Activated naive CD4-positive, alpha-beta T cell treated with anti-CD3 and anti-CD28 coated beads, Interleukin-2, amount 50 U/mL, for 24 hours (primary cell): ENCODE measurements at regions not wholly inside any gene's neighbourhood (a gene's known extent, or its start where the extent isn't known, plus 50 kb on each side); places are given as distances from the start of the nearest gene placed in this dataset.

Experiments used
- H3K27ac Mint-ChIP-seq: one replicate; pipeline ENCODE4 v1.8.0; 2021; ENCODE audit warnings: mild to moderate bottlenecking, mixed read lengths
- H3K27me3 Mint-ChIP-seq: one replicate; pipeline ENCODE4 v1.8.0; 2021; ENCODE audit warnings: mixed read lengths
- H3K36me3 Mint-ChIP-seq: one replicate; pipeline ENCODE4 v1.8.0; 2021; ENCODE audit warnings: mixed read lengths
- H3K4me1 Mint-ChIP-seq: one replicate; pipeline ENCODE4 v1.8.0; 2021; ENCODE audit warnings: mixed read lengths
- H3K4me3 Mint-ChIP-seq: one replicate; pipeline ENCODE4 v1.8.0; 2021; ENCODE audit warnings: mild to moderate bottlenecking, mixed read lengths
- H3K9me3 Mint-ChIP-seq: one replicate; pipeline ENCODE4 v1.8.0; 2021; ENCODE audit warnings: mixed read lengths

DNA sequence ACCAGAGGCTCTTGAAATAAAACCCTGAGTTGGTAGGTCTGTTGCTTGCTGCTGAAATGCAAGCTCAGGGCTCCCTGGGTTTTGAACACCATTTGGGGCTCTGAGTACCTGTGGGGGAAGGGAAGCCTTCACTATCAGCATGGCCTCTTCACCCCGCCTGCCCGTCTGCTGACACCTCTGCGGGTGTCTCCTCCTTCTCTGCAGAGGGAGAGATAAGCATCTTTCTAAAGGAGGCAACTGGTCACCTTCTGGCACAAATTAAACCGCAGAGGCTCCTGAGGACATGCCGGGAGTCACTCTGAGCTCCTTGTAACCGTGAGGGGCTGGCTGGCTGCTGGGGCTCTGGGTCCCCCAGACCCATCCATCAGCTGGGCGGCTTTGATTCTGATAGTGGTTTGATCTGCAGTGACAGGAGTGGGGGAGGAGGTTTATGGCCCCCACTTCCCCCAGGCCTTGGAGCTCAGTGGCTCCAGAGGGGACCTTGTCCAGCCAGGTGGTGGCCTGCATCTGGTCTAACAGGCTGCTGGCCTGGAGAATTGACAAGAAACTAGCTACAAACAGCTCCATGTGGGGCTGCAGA lies 123.5 kb downstream of the IRF8 start:
- peaks cover 24% of the 10 kb centered on the region for H3K27me3 Mint-ChIP-seq
- H3K4me3 Mint-ChIP-seq: no peak overlapping the region
- H3K4me1 Mint-ChIP-seq: no peaks in the 10 kb centered on the region
- H3K9me3 Mint-ChIP-seq: peaks cover 13% of the 10 kb centered on the region
- peaks cover 8% of the 10 kb centered on the region for H3K36me3 Mint-ChIP-seq
- no peak overlapping the region for H3K27ac Mint-ChIP-seq

DNA sequence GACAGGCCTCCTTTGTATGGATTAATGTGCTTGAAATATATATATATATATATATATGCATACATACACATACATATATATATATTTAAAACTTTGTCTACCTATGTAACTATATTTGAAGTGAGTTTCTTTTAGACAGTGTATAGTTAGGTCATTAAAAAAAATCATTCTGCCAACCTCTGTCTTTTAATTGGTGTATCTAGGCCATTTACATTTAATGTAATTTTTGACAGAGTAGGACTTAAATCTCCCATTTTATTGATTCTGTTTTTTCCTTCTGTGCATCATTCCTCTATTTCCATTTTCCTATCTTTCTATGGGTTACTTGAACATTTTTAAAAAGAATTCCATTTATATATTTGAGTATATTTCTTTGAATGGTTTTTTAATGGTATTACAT lies 125.2 kb downstream of the IRF8 start:
- peaks cover 7% of the 10 kb centered on the region for H3K36me3 Mint-ChIP-seq
- H3K4me1 Mint-ChIP-seq: no peaks in the 10 kb centered on the region
- no peak overlapping the region for H3K4me3 Mint-ChIP-seq
- H3K27ac Mint-ChIP-seq: no peak overlapping the region
- H3K9me3 Mint-ChIP-seq: peaks cover 13% of the 10 kb centered on the region
- peaks cover 14% of the 10 kb centered on the region for H3K27me3 Mint-ChIP-seq

DNA sequence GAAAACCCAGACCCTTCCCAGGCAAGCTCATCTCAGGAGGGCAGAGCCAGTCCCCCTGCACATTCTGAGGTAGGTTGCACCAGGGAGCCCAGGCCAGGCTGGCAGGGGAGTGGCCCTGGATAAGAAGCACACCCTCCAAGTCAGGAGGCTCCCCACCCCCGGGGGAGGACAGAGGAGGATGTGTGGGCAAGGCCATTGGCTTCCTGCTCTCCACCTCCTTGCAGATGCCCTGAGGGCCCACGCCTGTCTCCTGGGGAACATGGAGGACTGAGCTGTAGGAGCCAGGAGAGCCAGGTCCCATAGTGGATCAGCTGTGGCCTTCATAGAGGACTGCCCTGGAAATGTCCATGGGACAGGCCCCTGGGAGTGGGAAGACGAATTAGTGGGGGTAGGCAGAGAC lies 126.7 kb downstream of the IRF8 start:
- no peak overlapping the region for H3K4me3 Mint-ChIP-seq
- H3K27me3 Mint-ChIP-seq: peaks cover 7% of the 10 kb centered on the region
- H3K9me3 Mint-ChIP-seq: peaks cover 13% of the 10 kb centered on the region
- H3K36me3 Mint-ChIP-seq: peaks cover 2% of the 10 kb centered on the region
- no peaks in the 10 kb centered on the region for H3K4me1 Mint-ChIP-seq
- H3K27ac Mint-ChIP-seq: no peak overlapping the region

DNA sequence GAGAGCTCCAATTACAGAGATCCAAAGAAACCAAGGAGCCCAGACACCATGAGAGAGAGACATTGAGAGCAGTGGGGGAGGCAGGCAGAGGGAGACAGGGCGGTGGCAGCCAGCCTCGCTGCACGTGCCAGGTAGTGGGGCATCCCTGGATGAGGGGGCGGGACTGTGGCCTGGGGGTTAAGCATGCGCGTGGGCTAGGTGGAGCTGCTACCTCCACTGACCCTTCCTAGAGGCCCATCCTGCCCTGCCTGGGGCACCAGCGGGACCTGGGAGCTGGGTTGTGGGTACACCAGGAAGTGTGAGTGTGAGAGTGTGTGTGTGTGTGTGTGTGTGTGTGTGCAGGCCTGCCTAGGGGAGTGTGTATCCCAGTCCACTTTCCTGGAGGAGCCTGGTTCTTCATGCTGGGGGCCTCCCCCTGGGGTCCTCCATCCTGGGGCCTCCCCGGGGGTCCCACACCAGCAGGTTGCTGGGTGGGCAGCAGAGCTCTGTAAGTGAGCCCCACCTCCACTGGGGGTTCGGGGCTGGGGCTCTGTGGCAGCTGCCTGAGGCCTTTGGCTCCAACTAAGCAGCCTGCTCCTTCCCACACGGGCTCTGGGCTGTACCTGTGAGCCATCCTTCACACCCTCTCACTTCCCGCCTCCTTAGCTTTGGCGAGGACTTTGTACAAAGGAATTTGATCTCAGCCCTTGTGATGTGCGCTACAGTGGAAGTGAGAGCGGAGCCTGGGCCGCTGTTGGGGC lies 127.4 kb downstream of the IRF8 start:
- no peak overlapping the region for H3K4me3 Mint-ChIP-seq
- peaks cover 13% of the 10 kb centered on the region for H3K9me3 Mint-ChIP-seq
- peaks cover 2% of the 10 kb centered on the region for H3K36me3 Mint-ChIP-seq
- H3K27me3 Mint-ChIP-seq: peaks cover 5% of the 10 kb centered on the region
- H3K27ac Mint-ChIP-seq: no peak overlapping the region
- H3K4me1 Mint-ChIP-seq: no peaks in the 10 kb centered on the region

DNA sequence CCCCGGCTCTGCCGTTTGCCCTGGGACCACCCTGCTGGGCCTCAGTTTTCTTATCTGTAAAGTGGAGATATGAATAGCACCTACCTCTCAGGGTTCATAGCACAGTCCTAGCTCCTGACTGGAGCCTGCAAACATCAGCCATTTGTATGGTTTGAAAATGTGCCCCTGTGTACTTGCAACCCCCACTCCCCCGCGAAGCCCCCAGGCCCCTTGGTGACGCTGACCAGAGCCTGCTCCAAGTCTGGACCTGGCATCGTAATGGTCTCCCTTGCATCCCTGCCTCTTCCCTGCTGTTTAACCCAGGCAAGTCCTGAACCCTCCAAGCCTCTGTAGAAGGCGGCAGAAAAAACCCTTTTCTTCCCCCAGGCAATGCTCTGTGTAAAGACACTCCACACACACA lies 128.0 kb downstream of the IRF8 start:
- peaks cover 5% of the 10 kb centered on the region for H3K27me3 Mint-ChIP-seq
- H3K9me3 Mint-ChIP-seq: peaks cover 13% of the 10 kb centered on the region
- H3K36me3 Mint-ChIP-seq: peaks cover 2% of the 10 kb centered on the region
- no peaks in the 10 kb centered on the region for H3K4me1 Mint-ChIP-seq
- H3K4me3 Mint-ChIP-seq: no peak overlapping the region
- no peak overlapping the region for H3K27ac Mint-ChIP-seq

DNA sequence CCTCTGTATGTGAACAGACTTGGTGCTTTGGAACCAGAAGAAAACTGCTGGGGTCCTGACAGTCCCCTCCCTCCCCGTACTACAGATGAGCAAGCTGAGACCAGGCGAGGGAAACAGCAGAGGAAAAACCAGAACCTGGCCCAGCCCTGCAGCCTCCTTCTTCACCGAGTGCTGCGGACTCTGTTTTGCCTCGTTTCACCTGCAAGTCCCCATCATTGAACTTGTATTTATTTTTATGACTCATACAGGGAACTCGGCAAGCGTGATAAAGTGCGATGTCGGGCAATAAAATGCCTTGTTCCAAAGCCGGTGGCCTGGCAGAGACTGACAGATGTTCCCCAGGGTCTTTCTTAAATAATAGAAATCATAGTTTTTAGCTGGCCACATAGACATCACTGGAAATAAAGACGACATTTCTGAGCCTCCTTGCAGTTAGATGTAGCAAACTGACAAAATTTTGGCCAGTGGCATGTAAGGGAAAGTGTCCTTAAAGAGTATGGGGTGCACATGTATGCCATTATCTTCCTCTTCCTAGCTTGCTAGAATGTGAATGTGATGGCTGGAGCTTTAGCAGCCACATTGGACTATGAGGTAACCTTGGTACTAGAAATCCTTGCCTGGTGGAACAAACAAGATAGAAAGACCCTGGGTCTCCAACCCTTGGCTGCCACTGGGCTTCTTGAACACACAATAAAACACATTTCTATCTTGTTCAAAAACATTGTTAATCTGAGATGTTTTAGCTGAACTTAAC lies 128.6 kb downstream of the IRF8 start:
- H3K4me1 Mint-ChIP-seq: no peaks in the 10 kb centered on the region
- peaks cover 2% of the 10 kb centered on the region for H3K36me3 Mint-ChIP-seq
- H3K27ac Mint-ChIP-seq: no peak overlapping the region
- peaks cover 5% of the 10 kb centered on the region for H3K27me3 Mint-ChIP-seq
- peaks cover 13% of the 10 kb centered on the region for H3K9me3 Mint-ChIP-seq
- no peak overlapping the region for H3K4me3 Mint-ChIP-seq

DNA sequence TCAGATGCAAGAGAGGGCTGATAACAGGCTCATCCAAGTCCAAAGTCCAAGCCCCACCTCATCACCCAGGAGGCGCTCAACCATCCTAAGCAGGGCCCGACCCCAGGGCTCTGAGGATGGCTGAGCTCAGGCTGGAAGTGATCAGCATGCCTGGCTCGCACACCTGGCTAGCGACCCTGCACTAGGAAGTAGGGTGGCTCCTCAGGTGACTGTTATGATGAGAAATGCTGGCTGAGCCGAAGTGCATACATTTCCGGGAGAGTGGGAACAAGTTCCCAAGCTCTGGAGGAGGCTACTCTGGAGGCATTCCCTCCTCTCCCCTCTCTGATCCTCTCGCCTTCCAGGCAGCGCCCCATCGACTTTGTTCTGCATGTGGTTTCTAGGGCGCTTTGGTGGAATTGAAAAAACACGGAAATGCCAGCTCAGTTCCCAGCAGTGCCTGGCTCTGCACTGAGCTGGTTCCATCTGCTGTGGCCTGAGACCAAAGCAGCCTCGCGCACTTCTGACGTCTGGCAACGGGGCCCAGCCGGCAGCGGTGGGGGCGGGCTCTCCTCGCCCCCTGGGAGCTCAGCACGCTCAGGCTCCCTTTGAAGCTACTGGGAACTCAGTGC lies 130.3 kb downstream of the IRF8 start:
- peaks cover 2% of the 10 kb centered on the region for H3K27me3 Mint-ChIP-seq
- peaks cover 3% of the 10 kb centered on the region for H3K9me3 Mint-ChIP-seq
- no peak overlapping the region for H3K4me3 Mint-ChIP-seq
- H3K4me1 Mint-ChIP-seq: no peaks in the 10 kb centered on the region
- H3K27ac Mint-ChIP-seq: no peak overlapping the region
- H3K36me3 Mint-ChIP-seq: no peaks in the 10 kb centered on the region

DNA sequence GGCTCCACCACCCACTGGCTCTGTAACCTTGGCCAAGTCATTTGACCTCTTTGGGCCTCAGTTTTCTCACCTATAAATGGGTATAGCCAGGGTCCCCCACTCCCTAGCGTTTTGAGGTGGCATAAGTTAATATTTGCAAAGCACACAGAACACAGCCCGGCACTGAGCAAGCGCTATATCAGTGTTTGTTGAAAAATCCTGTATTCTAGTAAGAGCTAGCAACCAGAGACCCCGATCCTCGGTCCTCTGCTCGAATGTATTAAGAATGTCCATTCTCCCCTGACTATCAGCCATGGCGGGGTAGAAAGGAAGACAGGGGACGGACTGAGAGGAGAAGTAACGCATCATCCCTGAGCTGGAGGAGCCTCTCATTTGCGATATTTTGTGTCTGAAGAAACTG lies 131.2 kb downstream of the IRF8 start:
- Mint-ChIP-seq H3K27ac (no peak overlapping the region), H3K27me3 (peaks cover 2% of the 10 kb centered on the region), H3K36me3 (no peaks in the 10 kb centered on the region), H3K4me3 (no peak overlapping the region), H3K9me3 (no peaks in the 10 kb centered on the region), H3K4me1 (no peaks in the 10 kb centered on the region)

DNA sequence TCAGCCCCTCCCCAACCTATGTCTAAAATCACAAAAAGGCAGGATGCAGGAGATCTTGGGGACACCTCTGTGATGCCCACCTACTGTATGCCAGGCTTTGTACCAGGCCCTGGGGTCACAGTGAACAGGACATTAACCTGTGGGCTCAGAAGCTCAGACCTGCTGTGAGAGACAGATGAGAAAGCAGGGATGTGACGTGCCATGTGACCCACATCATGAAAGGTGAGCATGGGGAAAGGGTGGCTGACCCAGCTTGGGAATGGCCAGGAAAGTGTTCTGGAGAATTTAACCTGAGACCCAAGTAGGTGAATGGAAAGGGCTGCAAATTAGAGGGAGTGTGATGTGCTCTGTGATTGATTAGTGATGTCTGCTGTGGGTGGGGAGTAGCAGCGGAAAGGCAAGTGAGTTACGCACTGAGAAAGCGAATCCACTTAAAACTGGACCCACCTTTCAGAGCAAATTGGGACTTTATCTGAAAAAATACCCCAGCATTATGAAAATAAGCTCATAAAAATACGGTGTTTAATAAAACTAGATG lies 132.2 kb downstream of the IRF8 start:
- Mint-ChIP-seq H3K27me3 (peaks cover 2% of the 10 kb centered on the region), H3K27ac (no peak overlapping the region), H3K4me3 (no peak overlapping the region), H3K9me3 (no peaks in the 10 kb centered on the region), H3K4me1 (no peaks in the 10 kb centered on the region), H3K36me3 (no peaks in the 10 kb centered on the region)

DNA sequence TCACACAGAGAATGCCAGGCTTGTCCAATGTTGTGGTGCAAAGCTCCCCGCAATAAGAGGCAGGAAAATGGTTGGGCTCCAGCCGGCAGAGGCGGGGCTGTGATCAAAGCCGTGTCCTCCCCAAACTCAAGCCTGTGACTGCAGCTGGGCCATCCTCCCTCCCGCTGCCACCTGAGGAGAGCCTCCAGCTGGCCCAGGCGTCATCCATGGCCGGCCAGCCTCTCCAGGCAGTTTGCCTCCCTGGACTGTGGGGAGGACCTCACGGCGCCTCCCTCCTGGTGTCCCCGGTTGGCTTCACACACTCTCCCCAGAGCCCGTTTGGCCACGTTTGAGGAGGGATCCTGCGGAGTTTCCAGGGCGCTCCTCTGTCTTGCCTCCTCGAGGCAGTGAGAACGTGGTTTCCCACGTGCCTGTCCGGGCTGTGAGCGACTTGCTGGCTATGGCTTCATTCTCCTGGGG lies 134.1 kb downstream of the IRF8 start:
- Mint-ChIP-seq H3K27me3 (peaks cover 2% of the 10 kb centered on the region), H3K4me1 (no peaks in the 10 kb centered on the region), H3K4me3 (no peak overlapping the region), H3K27ac (no peak overlapping the region), H3K9me3 (no peaks in the 10 kb centered on the region), H3K36me3 (no peaks in the 10 kb centered on the region)

DNA sequence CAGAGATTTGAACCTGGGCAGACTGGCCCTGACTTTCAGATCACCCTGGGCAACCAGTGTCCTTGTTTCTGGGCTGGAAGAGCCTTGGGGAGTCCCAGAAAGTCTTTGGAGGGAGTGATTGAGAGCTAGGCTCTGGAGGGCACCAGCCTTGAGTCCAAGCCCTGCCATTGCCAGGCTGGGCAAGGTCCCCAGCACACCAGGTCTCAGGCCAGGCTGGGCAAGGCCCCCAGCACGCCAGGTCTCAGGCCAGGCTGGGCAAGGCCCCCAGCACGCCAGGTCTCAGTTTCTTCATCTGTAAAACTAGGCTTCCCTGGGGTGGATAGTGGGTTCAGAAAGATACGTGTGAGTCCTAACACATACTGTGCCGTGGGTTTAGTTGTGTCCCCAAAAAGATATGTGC lies 135.0 kb downstream of the IRF8 start:
- Mint-ChIP-seq H3K27me3 (peaks cover 2% of the 10 kb centered on the region), H3K4me3 (no peak overlapping the region), H3K4me1 (no peaks in the 10 kb centered on the region)

DNA sequence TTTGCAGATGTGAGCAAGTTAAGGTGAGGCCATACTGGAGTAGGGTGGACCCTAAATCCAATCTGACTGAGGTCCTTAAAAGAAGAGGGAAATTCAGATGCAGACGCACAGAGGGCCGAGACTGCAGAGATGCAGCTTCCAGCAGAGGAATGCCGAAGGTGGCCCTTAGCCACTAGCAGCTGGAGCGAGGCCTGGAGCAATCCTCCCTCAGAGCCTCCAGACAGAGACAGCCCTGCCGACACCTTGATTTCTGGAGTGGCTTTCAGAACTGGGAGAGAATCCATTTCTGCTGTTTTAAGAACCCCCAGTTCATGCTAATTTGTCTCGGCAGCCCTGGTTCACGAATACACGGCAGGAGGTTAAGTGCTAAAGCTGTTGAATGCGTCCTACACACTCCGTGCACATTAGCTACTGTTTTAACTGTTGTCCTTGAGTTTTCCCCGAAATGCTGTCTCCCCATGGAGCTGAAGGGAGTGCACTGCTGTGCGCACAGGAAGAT lies 135.5 kb downstream of the IRF8 start:
- Mint-ChIP-seq H3K36me3 (no peaks in the 10 kb centered on the region), H3K4me1 (no peaks in the 10 kb centered on the region)

More for the DNA sequence above, 135.0 kb downstream of the IRF8 start:
- no peak overlapping the region for H3K27ac Mint-ChIP-seq
- H3K36me3 Mint-ChIP-seq: no peaks in the 10 kb centered on the region
- H3K9me3 Mint-ChIP-seq: no peaks in the 10 kb centered on the region

DNA sequence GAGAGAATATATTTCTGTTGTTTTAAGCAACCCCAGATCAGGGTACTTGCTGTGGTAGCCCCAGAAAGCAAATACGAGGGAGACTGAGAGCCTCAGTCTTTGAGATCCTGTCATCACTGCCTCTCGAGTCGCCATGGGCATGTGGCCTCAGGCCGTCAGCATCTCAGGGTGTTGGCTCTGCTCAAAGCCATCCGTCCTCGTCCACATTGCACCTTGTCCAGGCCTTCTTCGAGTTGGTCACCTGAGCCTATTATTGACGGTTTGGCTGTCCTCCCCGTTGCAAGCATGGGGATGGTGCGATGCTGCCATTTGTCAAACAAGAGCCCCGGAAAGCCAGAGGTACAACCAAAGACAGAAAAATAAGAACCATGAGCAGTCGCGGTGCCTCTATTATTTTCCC lies 136.9 kb downstream of the IRF8 start:
- no peaks in the 10 kb centered on the region for H3K36me3 Mint-ChIP-seq
- H3K4me1 Mint-ChIP-seq: no peaks in the 10 kb centered on the region
- no peak overlapping the region for H3K27ac Mint-ChIP-seq
- H3K27me3 Mint-ChIP-seq: peaks cover 2% of the 10 kb centered on the region
- no peak overlapping the region for H3K4me3 Mint-ChIP-seq
- H3K9me3 Mint-ChIP-seq: no peaks in the 10 kb centered on the region

More for the DNA sequence above, 135.5 kb downstream of the IRF8 start:
- no peak overlapping the region for H3K4me3 Mint-ChIP-seq
- no peak overlapping the region for H3K27ac Mint-ChIP-seq
- peaks cover 2% of the 10 kb centered on the region for H3K27me3 Mint-ChIP-seq
- no peaks in the 10 kb centered on the region for H3K9me3 Mint-ChIP-seq

DNA sequence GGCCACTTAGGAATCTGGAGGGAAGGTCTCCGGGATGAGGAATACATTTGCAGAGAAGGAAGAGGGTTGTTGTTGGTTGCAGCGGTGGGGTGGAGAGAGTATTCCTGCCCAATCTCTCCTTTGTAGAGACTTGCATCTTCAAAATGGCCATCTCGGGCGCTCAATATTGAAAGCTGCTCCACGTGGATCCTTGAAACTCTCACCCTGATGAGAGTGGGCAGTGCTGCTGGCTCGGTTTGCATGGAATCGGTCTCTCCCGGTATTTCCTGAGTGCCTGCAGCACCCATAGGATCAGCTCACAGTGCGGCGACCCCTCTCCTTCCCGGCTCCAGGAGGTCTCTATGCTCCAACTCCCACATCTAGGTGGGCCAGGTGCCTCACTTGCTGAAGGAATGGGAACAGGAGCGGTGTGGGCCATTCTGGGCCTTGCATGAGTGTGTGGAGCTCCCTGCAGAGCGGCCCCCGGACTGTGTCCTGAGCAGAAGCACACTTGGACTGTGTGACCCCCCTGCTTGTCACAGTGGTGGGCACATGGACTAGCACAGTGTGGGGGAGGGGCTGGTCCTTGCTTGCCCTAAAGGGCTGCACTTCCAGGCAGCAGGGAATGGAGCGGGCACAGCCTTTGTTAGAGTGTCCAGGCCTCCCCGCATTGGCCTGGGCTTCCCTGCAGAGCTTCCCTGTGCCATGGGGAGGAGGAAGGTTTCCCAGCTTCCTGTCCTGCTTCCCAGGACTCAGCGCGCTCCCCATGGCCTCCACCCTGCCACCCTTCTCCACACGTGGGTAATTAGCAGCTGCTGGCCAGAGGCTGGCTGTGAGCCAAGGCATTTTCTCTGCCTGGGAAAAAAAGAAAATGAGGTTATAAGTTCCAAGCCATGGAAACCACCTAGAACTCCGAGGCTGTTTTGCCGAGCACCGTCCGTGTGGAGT lies 139.3 kb downstream of the IRF8 start:
- H3K36me3 Mint-ChIP-seq: no peaks in the 10 kb centered on the region
- peaks cover 4% of the 10 kb centered on the region for H3K27me3 Mint-ChIP-seq
- no peaks in the 10 kb centered on the region for H3K4me1 Mint-ChIP-seq
- H3K4me3 Mint-ChIP-seq: no peak overlapping the region
- no peaks in the 10 kb centered on the region for H3K9me3 Mint-ChIP-seq
- no peak overlapping the region for H3K27ac Mint-ChIP-seq

DNA sequence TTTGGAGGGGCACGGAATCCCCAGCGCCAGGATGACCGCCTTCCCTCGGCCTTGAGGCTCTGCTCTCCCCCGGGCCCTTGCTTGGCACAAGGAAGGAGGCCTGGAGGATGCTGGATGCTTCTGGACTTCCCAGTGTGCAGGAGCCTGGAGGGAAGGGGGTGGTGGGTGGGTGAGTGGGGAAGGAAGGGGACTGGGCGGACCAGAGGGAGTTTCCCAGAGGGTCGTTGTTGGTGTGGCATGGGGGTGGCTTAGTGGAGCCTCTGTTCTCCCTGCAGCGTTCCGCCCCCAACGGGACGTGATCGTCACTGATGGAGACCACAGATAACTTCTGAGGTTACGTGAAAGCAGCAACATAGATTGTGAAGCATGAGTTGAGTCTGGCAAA lies 140.0 kb downstream of the IRF8 start:
- no peak overlapping the region for H3K4me3 Mint-ChIP-seq
- H3K27me3 Mint-ChIP-seq: peaks cover 4% of the 10 kb centered on the region
- H3K4me1 Mint-ChIP-seq: no peaks in the 10 kb centered on the region
- no peaks in the 10 kb centered on the region for H3K9me3 Mint-ChIP-seq
- no peak overlapping the region for H3K27ac Mint-ChIP-seq
- H3K36me3 Mint-ChIP-seq: no peaks in the 10 kb centered on the region
